Astrocyte of the cerebellum (primary cell): ENCODE measurements at regions not wholly inside any gene's neighbourhood (a gene's known extent, or its start where the extent isn't known, plus 50 kb on each side); places are given as distances from the start of the nearest gene placed in this dataset.

Experiments used
- DNase-seq: peaks from one replicate; pipeline ENCODE4 v3.0.0-alpha.2; 2011; ENCODE audit warnings: low read depth
- H3K4me3 ChIP-seq: 2 replicates; pipeline ENCODE4 v1.5.1; 2011; ENCODE audit warnings: mild to moderate bottlenecking, low read depth, low read length, moderate library complexity
- in situ Hi-C: cut with HindIII; loops from 2 replicates; pipeline ENCODE4 v1.10.0; 2017; ENCODE audit warnings: low sequenced_read_pairs
- TF ChIP-seq, protein P1 (sequence below): IDR thresholded peaks from 2 replicates; pipeline ENCODE4 v1.5.1; 2012; ENCODE audit warnings: low read length, low read depth, moderate library complexity, mild to moderate bottlenecking; ENCODE audit errors: missing control alignments

DNA sequence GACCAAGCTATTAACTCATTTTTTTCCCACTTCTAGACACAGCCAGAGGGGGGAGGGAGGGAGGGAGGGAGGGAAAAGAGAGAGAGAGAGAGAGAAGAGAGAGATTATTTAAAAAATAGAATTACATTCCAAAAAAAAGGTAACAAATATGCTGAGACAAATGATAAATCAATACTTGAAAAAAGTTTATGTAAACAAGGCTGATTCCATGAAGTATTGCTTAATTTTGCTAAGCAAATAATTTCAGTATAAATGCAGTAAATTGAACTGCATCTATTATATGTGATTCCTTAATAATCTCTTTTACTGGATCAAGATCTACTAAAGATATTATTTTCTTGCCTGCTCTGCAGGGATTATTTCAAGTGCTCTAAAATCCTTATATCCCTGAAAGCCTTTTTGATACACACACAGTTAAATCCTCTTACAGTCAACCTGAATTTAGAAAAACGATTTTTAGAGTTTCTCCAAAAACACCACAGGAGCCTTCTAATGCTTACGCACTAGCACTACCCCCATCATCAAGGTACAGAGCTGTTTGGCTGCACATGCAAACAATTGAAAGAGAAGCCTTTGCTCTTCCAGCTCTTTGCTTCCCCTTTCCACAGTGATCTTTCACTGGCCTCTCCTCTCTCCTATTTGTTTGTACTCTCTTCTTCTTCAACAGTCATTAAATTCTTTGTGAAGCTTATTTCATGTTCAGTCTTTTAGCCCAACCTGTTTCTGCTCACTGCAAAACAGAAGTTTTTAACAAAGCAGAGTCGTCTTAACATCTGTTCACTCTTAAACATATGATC is 426.3 kb upstream of the FAM241A start:
- TF ChIP-seq, protein P1, sequence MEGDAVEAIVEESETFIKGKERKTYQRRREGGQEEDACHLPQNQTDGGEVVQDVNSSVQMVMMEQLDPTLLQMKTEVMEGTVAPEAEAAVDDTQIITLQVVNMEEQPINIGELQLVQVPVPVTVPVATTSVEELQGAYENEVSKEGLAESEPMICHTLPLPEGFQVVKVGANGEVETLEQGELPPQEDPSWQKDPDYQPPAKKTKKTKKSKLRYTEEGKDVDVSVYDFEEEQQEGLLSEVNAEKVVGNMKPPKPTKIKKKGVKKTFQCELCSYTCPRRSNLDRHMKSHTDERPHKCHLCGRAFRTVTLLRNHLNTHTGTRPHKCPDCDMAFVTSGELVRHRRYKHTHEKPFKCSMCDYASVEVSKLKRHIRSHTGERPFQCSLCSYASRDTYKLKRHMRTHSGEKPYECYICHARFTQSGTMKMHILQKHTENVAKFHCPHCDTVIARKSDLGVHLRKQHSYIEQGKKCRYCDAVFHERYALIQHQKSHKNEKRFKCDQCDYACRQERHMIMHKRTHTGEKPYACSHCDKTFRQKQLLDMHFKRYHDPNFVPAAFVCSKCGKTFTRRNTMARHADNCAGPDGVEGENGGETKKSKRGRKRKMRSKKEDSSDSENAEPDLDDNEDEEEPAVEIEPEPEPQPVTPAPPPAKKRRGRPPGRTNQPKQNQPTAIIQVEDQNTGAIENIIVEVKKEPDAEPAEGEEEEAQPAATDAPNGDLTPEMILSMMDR = no peak
- no peak for DNase-seq
- in situ Hi-C loops = no loop called here
- no peak overlapping the region for H3K4me3 ChIP-seq

DNA sequence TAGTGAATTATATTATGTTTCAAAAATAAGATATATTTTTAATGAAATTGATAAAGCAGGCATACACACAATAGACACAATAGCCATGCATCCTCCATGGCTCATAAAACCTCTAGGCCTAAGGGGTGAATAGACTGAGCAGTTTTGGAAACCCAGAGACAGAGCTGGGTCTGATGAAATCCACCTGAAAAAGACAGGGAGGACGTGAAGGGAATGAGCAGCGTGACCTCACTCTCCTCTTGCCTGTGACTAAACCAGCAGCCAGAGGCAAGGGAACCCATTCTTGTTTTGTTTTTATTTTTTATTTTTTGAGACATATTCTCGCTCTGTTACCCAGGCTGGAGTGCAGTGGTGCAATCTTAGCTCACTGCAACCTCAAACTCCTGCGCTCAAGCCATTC is 424.4 kb upstream of the FAM241A start:
- no peak for DNase-seq
- in situ Hi-C loops = no loop called here
- TF ChIP-seq, protein P1 = no peak
- no peak overlapping the region for H3K4me3 ChIP-seq

DNA sequence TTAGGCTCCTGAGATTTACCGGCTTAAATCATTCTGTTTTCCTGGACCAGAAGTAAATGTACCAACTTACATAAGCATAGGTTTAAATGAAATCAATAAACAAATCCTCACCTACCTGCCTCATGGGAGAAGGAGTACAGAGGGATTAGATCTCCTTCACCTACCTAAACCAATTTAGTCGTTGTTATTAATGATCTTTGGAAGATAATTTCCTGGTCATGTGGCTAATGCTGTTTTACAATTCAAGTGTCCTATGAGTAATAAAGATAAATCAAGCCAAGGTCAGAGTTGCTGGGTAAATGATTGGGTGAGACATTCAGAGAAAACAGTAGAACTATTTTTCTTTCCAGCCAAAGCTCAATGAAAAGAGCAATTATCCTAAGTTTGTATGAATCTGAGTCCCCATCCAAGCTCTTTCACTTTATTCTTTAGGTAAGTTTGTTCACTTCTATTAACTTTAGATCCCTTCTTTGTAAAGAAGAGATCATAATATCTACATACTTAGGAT is 423.0 kb upstream of the FAM241A start:
- DNase-seq = no peak
- in situ Hi-C loops = no loop called here
- TF ChIP-seq, protein P1 = no peak
- no peak overlapping the region for H3K4me3 ChIP-seq

DNA sequence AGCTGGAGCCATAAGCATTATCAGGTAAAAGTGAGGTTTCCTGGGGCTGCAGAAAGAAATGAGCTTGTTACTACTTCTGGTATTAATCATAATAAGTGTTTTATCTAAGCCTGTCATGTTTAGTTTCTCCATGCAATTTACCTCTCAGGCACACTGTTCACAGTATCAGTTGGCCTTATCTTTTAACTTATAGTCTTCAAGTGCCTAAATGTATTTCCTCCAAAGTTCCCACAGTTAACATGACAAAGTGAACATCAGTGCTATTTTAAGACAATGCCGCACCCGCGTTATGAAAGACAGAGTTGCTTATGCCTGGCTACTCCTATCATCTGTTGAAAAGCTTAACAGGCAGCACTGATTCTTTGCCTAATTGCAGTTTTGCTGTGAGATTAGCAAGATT is 408.7 kb upstream of the FAM241A start:
- no peak for DNase-seq
- TF ChIP-seq, protein P1 = no peak
- no peak overlapping the region for H3K4me3 ChIP-seq
- in situ Hi-C loops = no loop called here

DNA sequence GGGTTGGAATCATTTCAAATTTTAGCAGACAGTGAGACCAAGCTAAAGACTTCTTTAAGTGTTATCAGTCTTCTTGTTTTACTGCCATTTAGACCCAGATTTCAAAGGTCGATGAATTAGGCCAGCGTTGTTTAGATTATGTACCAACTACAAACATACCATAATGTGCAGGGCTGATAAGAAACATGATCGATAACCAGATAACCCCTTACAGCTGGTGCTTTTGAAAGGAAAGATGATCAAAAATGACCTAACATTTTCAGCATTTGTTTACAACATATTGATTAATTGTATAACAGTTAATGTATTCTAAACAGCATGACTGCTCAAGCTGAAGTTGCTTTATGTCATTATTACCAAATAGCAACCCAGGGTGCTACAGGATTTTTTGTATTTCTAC is 400.4 kb upstream of the FAM241A start:
- DNase-seq = no peak
- TF ChIP-seq, protein P1 = no peak
- in situ Hi-C loops = no loop called here
- H3K4me3 ChIP-seq = no peak overlapping the region

GRCh38 chr4:111748157-111748556 is 397.1 kb upstream of the FAM241A start:
- in situ Hi-C loops = no loop called here
- DNase-seq = no peak
- H3K4me3 ChIP-seq = no peak overlapping the region
- TF ChIP-seq, protein P1 = no peak
